ENCODE measurements at regions not wholly inside any gene's neighbourhood (a gene's known extent, or its start where the extent isn't known, plus 50 kb on each side); places are given as distances from the start of the nearest gene placed in this dataset.

DNA sequence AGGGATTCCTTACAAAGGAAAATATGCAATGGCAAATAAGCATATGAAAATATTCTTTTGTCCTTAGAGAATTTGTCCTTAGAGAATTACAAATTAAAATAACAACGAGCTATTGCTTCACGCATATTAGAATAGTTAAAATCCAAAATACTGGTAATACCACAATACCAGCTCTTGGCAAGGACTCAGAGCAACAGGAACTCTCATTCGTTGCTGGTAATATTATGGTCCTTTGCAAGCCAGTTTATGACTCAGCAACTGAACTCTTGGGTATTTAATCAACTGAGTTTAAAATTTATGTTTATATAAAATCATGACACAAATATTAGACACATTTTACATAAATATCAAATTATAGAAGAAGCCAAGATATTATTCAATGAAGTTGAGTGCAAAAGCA, 1730.4 kb downstream of the SI start:
- no peaks in the 10 kb centered on the region for H3K4me1 Mint-ChIP-seq
- no peaks in the 10 kb centered on the region for H3K36me3 Mint-ChIP-seq (ENCODE audit: low read depth)
- no peak for DNase-seq
- no peak overlapping the region for H3K4me3 Mint-ChIP-seq
- TF ChIP-seq, protein P1, sequence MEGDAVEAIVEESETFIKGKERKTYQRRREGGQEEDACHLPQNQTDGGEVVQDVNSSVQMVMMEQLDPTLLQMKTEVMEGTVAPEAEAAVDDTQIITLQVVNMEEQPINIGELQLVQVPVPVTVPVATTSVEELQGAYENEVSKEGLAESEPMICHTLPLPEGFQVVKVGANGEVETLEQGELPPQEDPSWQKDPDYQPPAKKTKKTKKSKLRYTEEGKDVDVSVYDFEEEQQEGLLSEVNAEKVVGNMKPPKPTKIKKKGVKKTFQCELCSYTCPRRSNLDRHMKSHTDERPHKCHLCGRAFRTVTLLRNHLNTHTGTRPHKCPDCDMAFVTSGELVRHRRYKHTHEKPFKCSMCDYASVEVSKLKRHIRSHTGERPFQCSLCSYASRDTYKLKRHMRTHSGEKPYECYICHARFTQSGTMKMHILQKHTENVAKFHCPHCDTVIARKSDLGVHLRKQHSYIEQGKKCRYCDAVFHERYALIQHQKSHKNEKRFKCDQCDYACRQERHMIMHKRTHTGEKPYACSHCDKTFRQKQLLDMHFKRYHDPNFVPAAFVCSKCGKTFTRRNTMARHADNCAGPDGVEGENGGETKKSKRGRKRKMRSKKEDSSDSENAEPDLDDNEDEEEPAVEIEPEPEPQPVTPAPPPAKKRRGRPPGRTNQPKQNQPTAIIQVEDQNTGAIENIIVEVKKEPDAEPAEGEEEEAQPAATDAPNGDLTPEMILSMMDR (IDR thresholded peaks at IDR 0.05), result no peak
- no peak overlapping the region for H3K27ac Mint-ChIP-seq
- H3K27me3 Mint-ChIP-seq (ENCODE audit: low read depth, poor library complexity), result peaks cover 2% of the 10 kb centered on the region
- no peaks in the 10 kb centered on the region for H3K9me3 Mint-ChIP-seq

DNA sequence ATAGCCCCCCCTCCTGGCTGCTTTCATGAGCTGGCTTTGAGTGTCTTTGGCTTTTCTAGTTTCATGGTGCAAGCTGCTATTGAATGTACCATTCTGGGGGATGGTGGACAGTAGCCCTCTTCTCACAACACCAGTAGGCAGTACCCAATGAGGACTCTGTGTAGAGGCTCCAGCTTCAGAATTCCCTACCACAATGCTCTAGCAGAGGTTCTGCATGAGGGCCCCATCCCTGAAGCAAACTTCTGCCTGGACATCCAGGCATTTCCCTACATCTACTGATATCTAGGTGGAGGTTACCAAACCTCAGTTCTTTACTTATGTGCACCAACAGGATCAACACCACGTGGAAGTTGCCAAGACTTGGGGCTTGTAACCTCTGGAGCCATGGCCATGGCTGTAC, 1742.9 kb downstream of the SI start:
- Mint-ChIP-seq H3K4me1 (no peaks in the 10 kb centered on the region), H3K27ac (no peak overlapping the region), H3K27me3 (ENCODE audit: low read depth, poor library complexity) (no peaks in the 10 kb centered on the region), H3K36me3 (ENCODE audit: low read depth) (peaks cover 4% of the 10 kb centered on the region), H3K9me3 (peaks cover 20% of the 10 kb centered on the region), H3K4me3 (no peak overlapping the region)
- TF ChIP-seq, protein P1 (IDR thresholded peaks at IDR 0.05), result no peak
- DNase-seq, result no peak

DNA sequence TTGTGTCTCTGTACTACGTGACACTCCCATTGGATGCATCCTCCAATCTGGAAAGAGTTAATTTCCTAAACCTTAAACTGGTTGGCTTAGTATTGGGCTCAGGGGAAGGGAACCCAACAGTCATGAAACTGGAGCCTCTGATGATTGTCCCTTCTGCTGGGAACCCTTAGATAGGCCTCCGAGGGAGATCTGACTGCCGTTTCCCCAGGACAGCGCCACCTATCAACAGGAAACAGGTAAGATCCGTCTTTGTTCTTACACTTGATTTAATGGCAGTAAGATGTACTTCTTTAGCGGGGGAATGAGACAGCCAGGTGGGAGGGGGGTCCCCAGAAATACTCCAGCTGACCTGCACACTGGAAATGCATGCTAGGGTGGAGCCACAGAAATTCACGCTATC, 1749.6 kb downstream of the SI start:
- TF ChIP-seq, protein P1 (IDR thresholded peaks at IDR 0.05), result no peak
- Mint-ChIP-seq H3K27me3 (ENCODE audit: low read depth, poor library complexity) (peaks cover 3% of the 10 kb centered on the region), H3K4me1 (no peaks in the 10 kb centered on the region), H3K4me3 (no peak overlapping the region), H3K27ac (no peak overlapping the region), H3K36me3 (ENCODE audit: low read depth) (no peaks in the 10 kb centered on the region), H3K9me3 (peaks cover 9% of the 10 kb centered on the region)
- DNase-seq, result no peak

DNA sequence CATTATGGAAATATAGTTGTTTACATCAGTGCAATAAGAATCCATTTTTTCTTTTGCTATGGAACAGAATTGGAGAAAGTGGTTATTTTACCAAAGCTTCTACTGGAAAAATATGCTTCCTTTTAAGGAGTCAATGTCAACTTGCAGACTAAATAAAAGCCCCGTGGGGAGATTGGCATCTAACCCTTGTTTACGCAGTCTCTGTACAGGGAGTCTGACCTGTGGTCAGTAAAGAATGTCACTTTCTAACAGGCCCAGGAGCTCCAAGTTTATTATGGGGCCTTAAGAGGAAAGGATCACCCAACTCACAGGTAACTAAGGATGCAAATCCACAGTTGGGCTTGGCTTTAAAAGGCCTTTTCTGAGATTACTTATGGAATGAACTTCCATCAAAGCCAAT, 1751.2 kb downstream of the SI start:
- Mint-ChIP-seq H3K9me3 (peaks cover 12% of the 10 kb centered on the region), H3K4me3 (no peak overlapping the region), H3K4me1 (no peaks in the 10 kb centered on the region), H3K27ac (no peak overlapping the region), H3K27me3 (ENCODE audit: low read depth, poor library complexity) (peaks cover 3% of the 10 kb centered on the region), H3K36me3 (ENCODE audit: low read depth) (no peaks in the 10 kb centered on the region)
- TF ChIP-seq, protein P1 (IDR thresholded peaks at IDR 0.05), result no peak
- DNase-seq, result no peak

DNA sequence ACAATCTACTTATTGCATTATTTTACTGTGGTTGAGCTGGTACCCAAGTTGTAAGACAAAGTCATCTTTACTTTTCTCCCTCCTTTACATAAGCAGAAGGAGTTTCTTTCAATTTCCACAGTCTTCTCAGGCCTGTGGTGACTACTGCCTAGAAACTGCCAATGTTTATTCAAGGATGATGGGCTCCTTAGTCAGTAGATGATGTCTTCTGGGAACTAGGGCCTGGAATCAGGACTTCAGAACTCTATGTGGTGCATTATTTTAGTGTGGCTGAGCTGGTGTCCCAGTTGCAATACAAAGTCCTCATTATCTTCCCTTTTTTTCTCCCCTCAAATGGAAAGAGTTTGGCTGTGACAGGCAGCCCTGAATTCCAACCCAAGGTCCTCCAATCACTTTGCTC, 1762.5 kb downstream of the SI start:
- no peaks in the 10 kb centered on the region for H3K9me3 Mint-ChIP-seq
- no peak for DNase-seq
- H3K27ac Mint-ChIP-seq, result no peak overlapping the region
- TF ChIP-seq, protein P1 (IDR thresholded peaks at IDR 0.05), result no peak
- H3K4me1 Mint-ChIP-seq, result no peaks in the 10 kb centered on the region
- H3K36me3 Mint-ChIP-seq (ENCODE audit: low read depth), result no peaks in the 10 kb centered on the region
- peaks cover 2% of the 10 kb centered on the region for H3K27me3 Mint-ChIP-seq (ENCODE audit: low read depth, poor library complexity)
- H3K4me3 Mint-ChIP-seq, result no peak overlapping the region

DNA sequence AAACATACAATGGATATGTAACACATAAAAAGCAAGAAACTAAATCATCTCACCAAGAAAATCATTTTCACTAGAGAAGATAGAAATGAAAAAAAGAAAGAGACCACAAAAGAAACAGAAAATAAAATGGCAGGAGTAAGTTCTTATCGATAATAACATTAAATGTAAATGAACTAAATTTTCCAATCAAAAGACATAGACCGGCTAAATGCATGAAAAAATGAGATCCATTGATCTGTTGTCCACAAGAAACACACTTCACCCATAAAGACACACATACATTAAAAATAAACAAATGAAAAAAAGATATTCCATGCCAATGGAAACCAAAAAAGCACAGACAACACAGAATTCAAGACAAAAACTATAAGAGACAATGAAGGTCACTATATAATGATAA, 1771.9 kb downstream of the SI start:
- no peak for DNase-seq
- peaks cover 34% of the 10 kb centered on the region for H3K9me3 Mint-ChIP-seq
- TF ChIP-seq, protein P1 (IDR thresholded peaks at IDR 0.05), result no peak
- H3K27ac Mint-ChIP-seq, result no peak overlapping the region
- peaks cover 5% of the 10 kb centered on the region for H3K36me3 Mint-ChIP-seq (ENCODE audit: low read depth)
- H3K4me1 Mint-ChIP-seq, result no peaks in the 10 kb centered on the region
- H3K27me3 Mint-ChIP-seq (ENCODE audit: low read depth, poor library complexity), result peaks cover 3% of the 10 kb centered on the region
- H3K4me3 Mint-ChIP-seq, result no peak overlapping the region

All from nephron progenitor cell (in vitro differentiated cells).